CD4-positive, alpha-beta T cell (primary cell): ENCODE measurements at regions not wholly inside any gene's neighbourhood (a gene's known extent, or its start where the extent isn't known, plus 50 kb on each side); places are given as distances from the start of the nearest gene placed in this dataset.

ENCODE experiments used
- ATAC-seq: fragments of 200-7000 bp; cut with Tn5 transposase; one replicate; pipeline ENCODE4 v1.10.0; 2022; ENCODE audit warnings: mild to moderate bottlenecking; ENCODE audit not compliant: poor library complexity
- CTCF ChIA-PET: fragments of 350-600 bp; sonication (Branson Sonifier 250); formaldehyde crosslinking; loops from one replicate; lab custom pipeline; 2021; ENCODE audit warnings: antibody characterized with exemption, inconsistent platforms; lab: Charles Lee
- POLR2A ChIA-PET: fragments of 350-600 bp; sonication (Branson Sonifier 250); formaldehyde crosslinking; loops from one replicate; lab custom pipeline; 2021; ENCODE audit warnings: antibody characterized with exemption, inconsistent platforms; lab: Charles Lee
- DNase-seq, 14 experiments: peaks; one replicate each; pipeline ENCODE4 v3.0.0-alpha.2; 2013 to 2020; ENCODE audit warnings: mixed read lengths in 2 of 14
- H3K27ac ChIP-seq, 2 donors: one replicate each; pipeline versions ENCODE4 v1.5.1 to v1.7.0; 2013; ENCODE audit warnings: low read length in 2 of 2, low read depth in 1 of 2, mild to moderate bottlenecking in 1 of 2
- H3K27me3 ChIP-seq, 2 experiments: 1 replicate in 1 of 2; 2 replicates in 1 of 2; pipeline versions ENCODE4 v1.6.1 to v1.7.0; 2013; ENCODE audit warnings: low read length in 2 of 2, control low read depth in 1 of 2, mild to moderate bottlenecking in 1 of 2, moderate library complexity in 1 of 2; ENCODE audit not compliant: insufficient read depth in 2 of 2, control insufficient read depth in 1 of 2
- H3K36me3 ChIP-seq: one replicate; pipeline ENCODE4 v1.6.1; 2013; ENCODE audit warnings: low read length, control low read depth; ENCODE audit not compliant: insufficient read depth
- H3K4me1 ChIP-seq: one replicate; pipeline ENCODE4 v1.6.1; 2013; ENCODE audit warnings: low read length, control low read depth; ENCODE audit not compliant: insufficient read depth
- H3K4me3 ChIP-seq: one replicate; pipeline ENCODE4 v1.5.1; 2013; ENCODE audit warnings: mild to moderate bottlenecking, low read length, moderate library complexity
- H3K9me3 ChIP-seq, 2 experiments: 1 replicate in 1 of 2; 2 replicates in 1 of 2; pipeline versions ENCODE4 v1.6.1 to v1.7.0; 2013; ENCODE audit warnings: low read length in 2 of 2, mild to moderate bottlenecking in 2 of 2, control low read depth in 1 of 2, moderate library complexity in 1 of 2; ENCODE audit not compliant: control insufficient read depth in 1 of 2, insufficient read depth in 1 of 2
- H3K27ac Mint-ChIP-seq: one replicate; pipeline ENCODE4 v1.8.0; 2020; ENCODE audit warnings: mixed read lengths
- H3K27me3 Mint-ChIP-seq: one replicate; pipeline ENCODE4 v1.8.0; 2021; ENCODE audit warnings: mixed read lengths
- H3K36me3 Mint-ChIP-seq: one replicate; pipeline ENCODE4 v1.8.0; 2021; ENCODE audit warnings: low read depth, mixed read lengths
- H3K4me1 Mint-ChIP-seq: one replicate; pipeline ENCODE4 v1.8.0; 2021; ENCODE audit warnings: low read depth, mixed read lengths
- H3K4me3 Mint-ChIP-seq: one replicate; pipeline ENCODE4 v1.8.0; 2020; ENCODE audit warnings: mild to moderate bottlenecking, mixed read lengths
- H3K9me3 Mint-ChIP-seq: one replicate; pipeline ENCODE4 v1.8.0; 2020; ENCODE audit warnings: mixed read lengths
- intact Hi-C, 2 experiments: fragments of 100-400 bp; cut with DNase I in 1 of 2; cut with micrococcal nuclease in 1 of 2; formaldehyde crosslinking; loops; one replicate each; pipeline versions ENCODE4 v1.15.1 to v1.9.0; 2023 to 2025; cut with DNase I, micrococcal nuclease
- TF ChIP-seq, protein P1 (sequence below): fragments of 200-600 bp; IDR thresholded peaks from one replicate; pipeline ENCODE4 v1.8.0; 2022; ENCODE audit warnings: antibody characterized with exemption, mild to moderate bottlenecking

DNA sequence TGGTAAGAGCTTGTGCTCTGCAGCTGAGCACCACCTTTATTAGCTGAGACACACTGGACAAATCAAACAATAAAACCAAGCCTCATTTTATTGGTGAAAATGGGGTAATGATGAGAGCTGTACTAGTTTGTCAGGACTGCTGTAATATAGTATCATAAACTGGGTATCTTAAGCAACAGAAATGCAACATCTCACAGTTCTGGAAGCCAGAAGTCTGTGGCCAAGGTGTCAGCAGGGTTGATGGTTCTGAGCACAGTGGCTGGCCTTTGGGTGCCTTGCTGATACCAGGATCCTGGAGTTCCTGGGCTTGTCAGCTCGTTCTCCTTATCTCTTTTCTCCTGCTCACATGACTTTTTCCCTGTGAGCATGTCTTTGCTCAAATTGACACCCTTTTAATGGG, 513.1 kb downstream of the IRX1 start:
- no peaks in the 10 kb centered on the region for H3K9me3 Mint-ChIP-seq
- H3K4me1 ChIP-seq = no peaks in the 10 kb centered on the region
- TF ChIP-seq, protein P1, sequence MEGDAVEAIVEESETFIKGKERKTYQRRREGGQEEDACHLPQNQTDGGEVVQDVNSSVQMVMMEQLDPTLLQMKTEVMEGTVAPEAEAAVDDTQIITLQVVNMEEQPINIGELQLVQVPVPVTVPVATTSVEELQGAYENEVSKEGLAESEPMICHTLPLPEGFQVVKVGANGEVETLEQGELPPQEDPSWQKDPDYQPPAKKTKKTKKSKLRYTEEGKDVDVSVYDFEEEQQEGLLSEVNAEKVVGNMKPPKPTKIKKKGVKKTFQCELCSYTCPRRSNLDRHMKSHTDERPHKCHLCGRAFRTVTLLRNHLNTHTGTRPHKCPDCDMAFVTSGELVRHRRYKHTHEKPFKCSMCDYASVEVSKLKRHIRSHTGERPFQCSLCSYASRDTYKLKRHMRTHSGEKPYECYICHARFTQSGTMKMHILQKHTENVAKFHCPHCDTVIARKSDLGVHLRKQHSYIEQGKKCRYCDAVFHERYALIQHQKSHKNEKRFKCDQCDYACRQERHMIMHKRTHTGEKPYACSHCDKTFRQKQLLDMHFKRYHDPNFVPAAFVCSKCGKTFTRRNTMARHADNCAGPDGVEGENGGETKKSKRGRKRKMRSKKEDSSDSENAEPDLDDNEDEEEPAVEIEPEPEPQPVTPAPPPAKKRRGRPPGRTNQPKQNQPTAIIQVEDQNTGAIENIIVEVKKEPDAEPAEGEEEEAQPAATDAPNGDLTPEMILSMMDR = no peak
- no peak overlapping the region for H3K27ac Mint-ChIP-seq
- H3K36me3 Mint-ChIP-seq = no peaks in the 10 kb centered on the region
- H3K27me3 Mint-ChIP-seq = no peaks in the 10 kb centered on the region
- no peak for ATAC-seq
- no peak for DNase-seq
- intact Hi-C loops = no loop called here
- no peaks in the 10 kb centered on the region for H3K27me3 ChIP-seq
- H3K4me3 ChIP-seq = no peak overlapping the region
- no peak overlapping the region for H3K4me3 Mint-ChIP-seq
- H3K4me1 Mint-ChIP-seq = no peaks in the 10 kb centered on the region
- CTCF ChIA-PET = no interaction called here
- H3K27ac ChIP-seq = no peak overlapping the region
- H3K36me3 ChIP-seq = no peaks in the 10 kb centered on the region
- peaks cover 0 to 23% of the 10 kb centered on the region in 2 experiments for H3K9me3 ChIP-seq
- POLR2A ChIA-PET = no interaction called here

DNA sequence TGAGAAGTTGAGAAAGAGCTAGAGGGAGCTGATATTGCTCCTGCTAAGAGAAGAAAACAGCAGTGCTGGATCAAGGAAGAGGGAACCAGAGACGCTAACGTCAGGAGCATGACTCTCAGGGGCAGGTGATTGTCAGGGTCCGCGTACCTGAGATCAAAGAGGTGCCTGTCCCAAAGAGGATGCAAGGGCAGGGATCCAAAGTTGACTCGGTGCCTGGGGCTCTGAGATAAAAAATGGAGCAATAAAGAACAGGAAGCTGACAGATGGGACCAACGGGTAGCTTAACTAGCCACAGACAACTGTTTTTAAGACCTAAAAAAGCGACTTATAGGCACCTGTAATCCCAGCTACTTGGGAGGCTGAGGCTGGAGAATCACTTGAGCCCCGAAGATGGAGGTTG, 517.8 kb downstream of the IRX1 start:
- TF ChIP-seq, protein P1 = no peak
- no peak for DNase-seq
- intact Hi-C loops = no loop called here

DNA sequence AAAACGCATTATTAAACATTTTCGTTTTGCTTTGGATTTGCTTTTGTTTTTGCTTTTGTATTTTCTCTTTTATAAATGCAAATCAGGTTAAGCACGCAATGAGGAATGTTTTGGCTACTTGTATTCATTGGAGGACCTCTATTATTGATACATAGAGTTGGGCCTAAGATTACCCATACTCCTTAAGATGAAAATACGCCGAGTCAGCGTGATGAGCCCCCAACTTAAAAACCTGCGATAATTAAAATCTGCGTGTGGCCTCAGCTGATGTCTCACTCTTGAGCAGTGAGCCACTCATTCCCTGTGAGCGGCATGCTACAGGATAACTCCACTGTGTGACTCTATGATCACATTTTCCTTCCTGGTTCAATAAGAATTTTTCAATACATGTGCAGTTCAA, 518.3 kb downstream of the IRX1 start:
- peaks cover 0 to 11% of the 10 kb centered on the region in 2 experiments for H3K9me3 ChIP-seq
- H3K4me1 ChIP-seq = no peaks in the 10 kb centered on the region
- no peaks in the 10 kb centered on the region for H3K36me3 ChIP-seq
- ATAC-seq (no peak), DNase-seq (no peak)
- H3K27ac ChIP-seq = no peak overlapping the region
- no peaks in the 10 kb centered on the region for H3K27me3 ChIP-seq
- H3K36me3 Mint-ChIP-seq = no peaks in the 10 kb centered on the region
- no peaks in the 10 kb centered on the region for H3K27me3 Mint-ChIP-seq
- no peak overlapping the region for H3K4me3 Mint-ChIP-seq
- H3K4me1 Mint-ChIP-seq = no peaks in the 10 kb centered on the region
- no peak overlapping the region for H3K27ac Mint-ChIP-seq
- intact Hi-C loops = no loop called here
- ChIA-PET CTCF (interaction anchor here (0.7 kb wide), 1 partner anchor 330 kb away, joined by 3 read pairs; no protein-coding TSS in a partner anchor), POLR2A (no interaction called here)
- no peak overlapping the region for H3K4me3 ChIP-seq
- TF ChIP-seq, protein P1 = no peak
- peaks cover 6% of the 10 kb centered on the region for H3K9me3 Mint-ChIP-seq

More for the DNA sequence above, 517.8 kb downstream of the IRX1 start:
- no peaks in the 10 kb centered on the region for H3K27me3 Mint-ChIP-seq
- POLR2A ChIA-PET = interaction anchor here (1.1 kb wide), 1 partner anchor 9 kb away, joined by 3 read pairs; no protein-coding TSS in a partner anchor
- peaks cover 6% of the 10 kb centered on the region for H3K9me3 Mint-ChIP-seq
- no peak overlapping the region for H3K4me3 Mint-ChIP-seq
- no peak overlapping the region for H3K27ac Mint-ChIP-seq
- Histone ChIP-seq H3K36me3 (no peaks in the 10 kb centered on the region), H3K27me3 (no peaks in the 10 kb centered on the region), H3K27ac (no peak overlapping the region), H3K4me1 (no peaks in the 10 kb centered on the region), H3K9me3 (peaks cover 0 to 15% of the 10 kb centered on the region in 2 experiments), H3K4me3 (no peak overlapping the region)
- H3K4me1 Mint-ChIP-seq = no peaks in the 10 kb centered on the region
- ATAC-seq = no peak
- CTCF ChIA-PET = interaction anchor here (0.7 kb wide), 1 partner anchor 331 kb away, joined by 3 read pairs; no protein-coding TSS in a partner anchor
- no peaks in the 10 kb centered on the region for H3K36me3 Mint-ChIP-seq
